AG04450 (cell line): ENCODE measurements at regions not wholly inside any gene's neighbourhood (a gene's known extent, or its start where the extent isn't known, plus 50 kb on each side); places are given as distances from the start of the nearest gene placed in this dataset.

Experiments
- CTCF ChIA-PET: fragments of 300-600, 350-600 bp; formaldehyde crosslinking; extraction: SDS; loops from one replicate; lab custom pipeline; 2022; ENCODE audit warnings: antibody characterized with exemption, inconsistent platforms; lab: Charles Lee
- POLR2A ChIA-PET: fragments of 350-600 bp; formaldehyde crosslinking; extraction: SDS; loops from one replicate; lab custom pipeline; 2021; ENCODE audit warnings: antibody characterized with exemption, inconsistent platforms; lab: Yijun Ruan, JAX
- DNase-seq: peaks from one replicate; pipeline ENCODE4 v3.0.0-alpha.2; 2011; ENCODE audit warnings: low read depth, low spot score
- H3K27ac ChIP-seq: one replicate; pipeline ENCODE4 v1.5.1; 2012; ENCODE audit warnings: low read depth, low read length, control low read depth
- H3K27me3 ChIP-seq: one replicate; pipeline ENCODE4 v1.6.0; 2012; ENCODE audit warnings: low read length; ENCODE audit not compliant: control insufficient read depth, insufficient read depth
- H3K4me3 ChIP-seq: 2 replicates; pipeline ENCODE4 v1.5.1; 2011; ENCODE audit warnings: mild to moderate bottlenecking, low read depth, low read length, control low read depth
- H3K9me3 ChIP-seq: 2 replicates; pipeline ENCODE4 v1.5.1; 2012; ENCODE audit warnings: low read length; ENCODE audit not compliant: control insufficient read depth, insufficient read depth
- TF ChIP-seq, protein P1 (sequence below): IDR thresholded peaks from 2 replicates; pipeline ENCODE4 v1.5.1; 2011; ENCODE audit warnings: low read depth, low read length, control low read depth, inconsistent platforms

DNA sequence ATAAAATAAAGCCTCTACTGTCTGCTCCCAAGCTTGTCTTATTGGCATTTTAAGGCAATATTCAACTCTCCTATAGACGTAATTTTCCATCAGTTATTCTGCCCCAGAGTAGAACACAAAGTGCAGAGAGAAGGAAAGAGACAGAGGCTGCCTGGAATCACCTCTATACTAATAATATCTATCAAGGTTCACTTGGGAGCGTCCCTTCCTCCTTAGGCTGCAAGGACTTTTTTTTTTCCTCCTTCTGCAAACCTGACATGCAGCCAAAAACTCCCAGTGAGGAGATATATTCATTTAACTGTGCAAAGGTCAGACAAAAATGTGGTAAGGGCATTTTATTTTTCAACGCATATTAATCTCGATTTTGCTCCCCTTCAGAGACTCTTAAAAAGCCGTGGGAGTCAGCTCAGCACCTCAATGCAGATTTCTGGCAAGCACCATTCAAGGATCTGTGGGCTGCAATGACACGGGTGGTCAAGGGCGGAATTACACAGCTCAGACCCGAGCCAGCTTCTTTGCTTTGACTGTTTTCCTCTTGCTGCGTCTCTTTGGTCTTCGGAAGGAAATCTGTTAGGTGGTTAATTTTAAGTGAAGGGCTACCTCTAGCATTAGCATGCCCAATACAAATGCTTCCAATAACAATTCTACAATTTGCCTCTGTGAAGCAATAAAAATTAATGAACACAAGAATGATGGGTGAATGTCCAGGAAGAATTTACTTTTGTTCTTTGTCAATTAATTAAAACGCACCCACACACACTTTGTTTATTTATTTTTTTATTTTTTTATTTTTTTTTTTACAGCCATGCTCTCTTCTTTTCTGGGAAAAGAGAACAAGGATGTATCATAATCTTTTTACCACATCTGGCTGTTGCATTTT lies 587.7 kb upstream of the GRAMD2B start:
- H3K9me3 ChIP-seq = no peaks in the 10 kb centered on the region
- TF ChIP-seq, protein P1, sequence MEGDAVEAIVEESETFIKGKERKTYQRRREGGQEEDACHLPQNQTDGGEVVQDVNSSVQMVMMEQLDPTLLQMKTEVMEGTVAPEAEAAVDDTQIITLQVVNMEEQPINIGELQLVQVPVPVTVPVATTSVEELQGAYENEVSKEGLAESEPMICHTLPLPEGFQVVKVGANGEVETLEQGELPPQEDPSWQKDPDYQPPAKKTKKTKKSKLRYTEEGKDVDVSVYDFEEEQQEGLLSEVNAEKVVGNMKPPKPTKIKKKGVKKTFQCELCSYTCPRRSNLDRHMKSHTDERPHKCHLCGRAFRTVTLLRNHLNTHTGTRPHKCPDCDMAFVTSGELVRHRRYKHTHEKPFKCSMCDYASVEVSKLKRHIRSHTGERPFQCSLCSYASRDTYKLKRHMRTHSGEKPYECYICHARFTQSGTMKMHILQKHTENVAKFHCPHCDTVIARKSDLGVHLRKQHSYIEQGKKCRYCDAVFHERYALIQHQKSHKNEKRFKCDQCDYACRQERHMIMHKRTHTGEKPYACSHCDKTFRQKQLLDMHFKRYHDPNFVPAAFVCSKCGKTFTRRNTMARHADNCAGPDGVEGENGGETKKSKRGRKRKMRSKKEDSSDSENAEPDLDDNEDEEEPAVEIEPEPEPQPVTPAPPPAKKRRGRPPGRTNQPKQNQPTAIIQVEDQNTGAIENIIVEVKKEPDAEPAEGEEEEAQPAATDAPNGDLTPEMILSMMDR = peak; percentile 79
- CTCF ChIA-PET = interaction anchor here (0.6 to 2.1 kb wide), 13 partner anchors 10 to 1979 kb away, joined by 3 to 6 read pairs (median 4); no protein-coding TSS in a partner anchor
- POLR2A ChIA-PET = interaction anchor here (0.6 to 0.8 kb wide), 2 partner anchors 350 to 756 kb away, joined by 3 to 4 read pairs; no protein-coding TSS in a partner anchor
- no peaks in the 10 kb centered on the region for H3K27me3 ChIP-seq
- peak; percentile 10 for DNase-seq
- no peak overlapping the region for H3K4me3 ChIP-seq
- H3K27ac ChIP-seq = no peak overlapping the region

DNA sequence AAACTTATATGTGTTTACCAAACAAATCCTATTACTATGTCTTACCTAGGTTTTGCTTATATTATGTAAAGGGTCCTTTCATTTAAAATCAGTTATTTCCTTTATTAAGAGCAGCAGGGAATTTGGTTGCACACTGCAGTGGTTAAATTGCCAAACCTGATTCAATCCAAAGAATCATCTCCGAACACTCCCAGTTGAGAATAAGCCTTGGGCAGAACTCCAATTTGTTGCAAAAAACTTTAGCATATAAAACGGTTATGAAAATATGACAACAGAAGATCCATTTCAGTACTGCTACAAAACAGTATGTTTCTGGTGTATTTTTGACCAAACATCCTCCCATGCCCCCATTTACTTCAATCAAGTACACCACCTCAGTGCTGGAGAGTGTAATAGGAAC lies 587.0 kb upstream of the GRAMD2B start:
- TF ChIP-seq, protein P1 = no peak
- no peak overlapping the region for H3K27ac ChIP-seq
- no peak overlapping the region for H3K4me3 ChIP-seq
- DNase-seq = no peak
- no peaks in the 10 kb centered on the region for H3K27me3 ChIP-seq
- POLR2A ChIA-PET = no interaction called here
- CTCF ChIA-PET = interaction anchor here (1.1 to 2.1 kb wide), 5 partner anchors 10 to 1088 kb away, joined by 3 to 6 read pairs (median 5); no protein-coding TSS in a partner anchor
- H3K9me3 ChIP-seq = no peaks in the 10 kb centered on the region

DNA sequence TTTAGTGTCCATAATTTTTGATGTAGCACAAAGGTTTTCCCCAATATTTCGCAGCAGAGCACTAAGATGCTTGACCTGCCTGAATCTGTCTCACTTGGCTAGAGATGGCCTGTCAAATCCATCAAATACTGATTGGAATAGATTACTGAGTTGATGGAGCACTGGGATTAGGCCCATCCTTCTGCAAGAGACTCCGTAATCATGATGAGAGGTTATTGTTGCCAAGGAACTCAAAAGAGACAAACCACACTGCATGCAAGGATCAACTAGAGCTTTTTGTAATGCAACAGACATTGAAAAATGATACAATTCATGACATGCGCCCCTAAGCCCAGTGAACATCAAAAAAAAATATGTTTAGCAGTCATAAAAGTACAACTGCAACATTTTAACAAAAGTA lies 585.3 kb upstream of the GRAMD2B start:
- ChIA-PET CTCF (no interaction called here), POLR2A (no interaction called here)
- DNase-seq = no peak
- H3K9me3 ChIP-seq = no peaks in the 10 kb centered on the region
- no peak overlapping the region for H3K27ac ChIP-seq
- TF ChIP-seq, protein P1 = no peak
- no peaks in the 10 kb centered on the region for H3K27me3 ChIP-seq
- no peak overlapping the region for H3K4me3 ChIP-seq

DNA sequence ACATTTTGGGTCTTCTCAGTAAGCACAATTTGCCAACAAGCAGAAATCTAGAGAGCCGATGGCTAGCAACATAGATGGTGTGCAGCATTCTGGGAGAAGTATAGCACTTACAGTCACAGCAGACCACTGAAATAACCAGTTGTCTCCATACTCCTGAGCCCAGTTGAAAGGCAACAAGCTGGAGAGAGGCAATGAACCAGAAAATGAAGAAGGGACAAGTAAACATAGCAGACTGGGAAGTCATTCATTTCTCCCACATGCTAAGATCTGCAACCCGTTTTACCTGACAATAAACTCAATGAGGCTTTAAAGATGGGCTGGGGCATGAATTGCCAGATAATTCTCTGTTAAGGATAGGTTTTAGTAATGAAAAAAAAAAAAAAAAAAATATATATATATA lies 575.6 kb upstream of the GRAMD2B start:
- CTCF ChIA-PET = no interaction called here
- no peak overlapping the region for H3K27ac ChIP-seq
- no peaks in the 10 kb centered on the region for H3K9me3 ChIP-seq
- TF ChIP-seq, protein P1 = no peak
- no peaks in the 10 kb centered on the region for H3K27me3 ChIP-seq
- POLR2A ChIA-PET = no interaction called here
- H3K4me3 ChIP-seq = no peak overlapping the region
- no peak for DNase-seq

DNA sequence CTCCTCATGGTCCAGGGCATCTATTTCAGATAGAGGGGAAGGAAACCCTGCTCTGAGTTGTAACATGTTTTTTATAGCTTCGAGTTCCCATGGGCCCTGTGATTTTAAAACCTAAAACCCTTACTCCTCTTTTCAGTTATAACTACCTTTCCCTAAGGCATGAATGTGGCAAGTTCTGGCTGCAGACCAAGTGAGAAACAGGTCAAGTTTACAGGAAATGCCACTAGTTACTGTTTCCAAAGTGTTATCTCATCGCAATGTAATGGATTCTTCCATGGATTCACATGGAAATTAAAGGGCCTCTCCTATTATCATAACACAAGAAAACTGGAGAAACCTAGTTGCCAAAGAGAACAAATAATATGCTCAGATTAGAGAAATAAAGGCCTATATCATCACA lies 574.5 kb upstream of the GRAMD2B start:
- POLR2A ChIA-PET = no interaction called here
- CTCF ChIA-PET = no interaction called here
- H3K27me3 ChIP-seq = no peaks in the 10 kb centered on the region
- H3K4me3 ChIP-seq = no peak overlapping the region
- TF ChIP-seq, protein P1 = no peak
- no peaks in the 10 kb centered on the region for H3K9me3 ChIP-seq
- no peak overlapping the region for H3K27ac ChIP-seq
- DNase-seq = no peak
